Chondrocyte (in vitro differentiated cells): ENCODE measurements at regions not wholly inside any gene's neighbourhood (a gene's known extent, or its start where the extent isn't known, plus 50 kb on each side); places are given as distances from the start of the nearest gene placed in this dataset.

ENCODE experiments used
- DNase-seq: peaks from one replicate; pipeline ENCODE4 v3.0.0; 2021; ENCODE audit warnings: mixed read lengths, low spot score
- H3K27ac Mint-ChIP-seq: one replicate; pipeline ENCODE4 v1.8.0; 2021; ENCODE audit warnings: mild to moderate bottlenecking, moderate library complexity, mixed read lengths; ENCODE audit not compliant: unreplicated experiment
- H3K27me3 Mint-ChIP-seq: 2 replicates; pipeline ENCODE4 v1.8.0; 2021; ENCODE audit warnings: low read depth, mixed read lengths
- H3K36me3 Mint-ChIP-seq: 2 replicates; pipeline ENCODE4 v1.8.0; 2021; ENCODE audit warnings: low read depth, mixed read lengths
- H3K4me1 Mint-ChIP-seq: 2 replicates; pipeline ENCODE4 v1.8.0; 2021; ENCODE audit warnings: low read depth, mild to moderate bottlenecking, mixed read lengths
- H3K4me3 Mint-ChIP-seq: one replicate; pipeline ENCODE4 v1.8.0; 2021; ENCODE audit warnings: mild to moderate bottlenecking, moderate library complexity, mixed read lengths; ENCODE audit not compliant: unreplicated experiment
- H3K9me3 Mint-ChIP-seq: 2 replicates; pipeline ENCODE4 v1.8.0; 2021; ENCODE audit warnings: low read depth, mixed read lengths
- TF ChIP-seq, protein P1 (sequence below): fragments of 200-600 bp; sonication (generic); IDR thresholded peaks from 2 replicates; pipeline ENCODE4 v1.5.0; 2021; ENCODE audit warnings: antibody characterized with exemption, mild to moderate bottlenecking, moderate library complexity

DNA sequence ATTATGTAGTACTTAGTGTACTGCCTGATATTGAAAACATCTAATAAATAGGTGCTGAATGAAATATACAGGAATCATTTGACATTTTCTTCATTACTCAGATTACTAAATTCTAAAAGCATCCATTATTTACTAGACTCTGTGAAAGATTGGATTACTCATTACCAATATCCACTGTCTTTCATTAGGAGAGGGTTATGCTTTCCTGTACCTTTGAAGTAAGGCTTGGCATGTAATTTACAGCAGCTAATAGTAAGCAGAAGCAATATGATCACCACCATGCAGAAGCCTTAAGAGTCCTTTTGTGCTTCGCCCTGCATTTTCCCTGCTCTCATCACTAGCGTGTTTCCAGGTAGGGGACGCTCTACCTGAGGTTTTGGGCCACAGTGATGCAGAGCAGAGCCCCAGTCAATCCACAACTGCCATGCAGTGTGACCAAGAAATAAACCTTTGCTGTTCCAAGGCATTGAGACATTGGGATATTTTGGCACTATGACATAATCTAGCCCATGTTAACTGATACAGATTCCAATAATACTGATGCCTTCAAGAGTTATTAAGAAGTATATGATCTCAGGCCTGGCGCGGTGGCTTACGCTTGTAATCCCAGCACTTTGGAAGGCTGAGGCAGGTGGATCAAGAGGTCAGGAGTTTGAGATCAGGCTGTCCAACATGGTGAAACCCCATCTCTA is 502.8 kb upstream of the MARCKS start:
- no peak overlapping the region for H3K4me3 Mint-ChIP-seq
- H3K4me1 Mint-ChIP-seq, result peaks cover 43% of the 10 kb centered on the region
- no peak overlapping the region for H3K27ac Mint-ChIP-seq
- no peak for DNase-seq
- no peaks in the 10 kb centered on the region for H3K36me3 Mint-ChIP-seq
- H3K9me3 Mint-ChIP-seq, result peaks cover 7% of the 10 kb centered on the region
- TF ChIP-seq, protein P1, sequence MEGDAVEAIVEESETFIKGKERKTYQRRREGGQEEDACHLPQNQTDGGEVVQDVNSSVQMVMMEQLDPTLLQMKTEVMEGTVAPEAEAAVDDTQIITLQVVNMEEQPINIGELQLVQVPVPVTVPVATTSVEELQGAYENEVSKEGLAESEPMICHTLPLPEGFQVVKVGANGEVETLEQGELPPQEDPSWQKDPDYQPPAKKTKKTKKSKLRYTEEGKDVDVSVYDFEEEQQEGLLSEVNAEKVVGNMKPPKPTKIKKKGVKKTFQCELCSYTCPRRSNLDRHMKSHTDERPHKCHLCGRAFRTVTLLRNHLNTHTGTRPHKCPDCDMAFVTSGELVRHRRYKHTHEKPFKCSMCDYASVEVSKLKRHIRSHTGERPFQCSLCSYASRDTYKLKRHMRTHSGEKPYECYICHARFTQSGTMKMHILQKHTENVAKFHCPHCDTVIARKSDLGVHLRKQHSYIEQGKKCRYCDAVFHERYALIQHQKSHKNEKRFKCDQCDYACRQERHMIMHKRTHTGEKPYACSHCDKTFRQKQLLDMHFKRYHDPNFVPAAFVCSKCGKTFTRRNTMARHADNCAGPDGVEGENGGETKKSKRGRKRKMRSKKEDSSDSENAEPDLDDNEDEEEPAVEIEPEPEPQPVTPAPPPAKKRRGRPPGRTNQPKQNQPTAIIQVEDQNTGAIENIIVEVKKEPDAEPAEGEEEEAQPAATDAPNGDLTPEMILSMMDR, result no peak
- H3K27me3 Mint-ChIP-seq, result no peaks in the 10 kb centered on the region

DNA sequence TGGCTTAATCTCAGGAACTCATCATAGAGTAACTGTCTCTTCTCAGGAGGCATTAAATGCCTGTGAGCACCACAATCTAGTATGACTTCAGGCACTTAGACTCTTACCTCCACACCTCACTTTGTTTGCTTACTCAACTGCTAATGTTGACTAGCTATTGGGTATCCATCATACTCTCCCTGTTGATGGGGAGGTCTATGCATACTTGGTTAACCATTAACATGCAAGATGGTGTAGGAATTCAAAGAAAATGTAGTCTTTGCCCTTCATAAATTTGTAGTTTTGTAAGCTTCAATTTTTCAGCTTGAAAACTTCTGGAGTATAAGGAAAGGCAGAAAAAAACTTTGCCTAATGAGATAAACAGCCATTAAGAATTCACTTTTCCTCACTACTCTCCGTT is 501.0 kb upstream of the MARCKS start:
- no peak for DNase-seq
- no peak overlapping the region for H3K4me3 Mint-ChIP-seq
- H3K27ac Mint-ChIP-seq, result no peak overlapping the region
- no peaks in the 10 kb centered on the region for H3K27me3 Mint-ChIP-seq
- H3K36me3 Mint-ChIP-seq, result no peaks in the 10 kb centered on the region
- peaks cover 40% of the 10 kb centered on the region for H3K4me1 Mint-ChIP-seq
- TF ChIP-seq, protein P1, result no peak
- H3K9me3 Mint-ChIP-seq, result peaks cover 7% of the 10 kb centered on the region

- Mint-ChIP-seq H3K9me3 (peaks cover 7% of the 10 kb centered on the region), H3K4me3 (no peak overlapping the region), H3K27me3 (no peaks in the 10 kb centered on the region), H3K27ac (no peak overlapping the region), H3K36me3 (no peaks in the 10 kb centered on the region), H3K4me1 (peaks cover 38% of the 10 kb centered on the region)
- DNase-seq, result no peak
- TF ChIP-seq, protein P1, result no peak
Observed at GRCh38 chr6:113357041-113357440, 500.1 kb upstream of the MARCKS start.

GRCh38 chr6:113358063-113358583 is 499.0 kb upstream of the MARCKS start:
- H3K9me3 Mint-ChIP-seq, result peaks cover 7% of the 10 kb centered on the region
- TF ChIP-seq, protein P1, result no peak
- no peaks in the 10 kb centered on the region for H3K27me3 Mint-ChIP-seq
- H3K27ac Mint-ChIP-seq, result no peak overlapping the region
- no peak for DNase-seq
- no peaks in the 10 kb centered on the region for H3K36me3 Mint-ChIP-seq
- peaks cover 38% of the 10 kb centered on the region for H3K4me1 Mint-ChIP-seq
- no peak overlapping the region for H3K4me3 Mint-ChIP-seq

GRCh38 chr6:113359155-113360140 is 497.7 kb upstream of the MARCKS start:
- no peak overlapping the region for H3K4me3 Mint-ChIP-seq
- H3K27ac Mint-ChIP-seq, result peak overlapping the region; percentile 36
- peaks cover 7% of the 10 kb centered on the region for H3K9me3 Mint-ChIP-seq
- H3K27me3 Mint-ChIP-seq, result no peaks in the 10 kb centered on the region
- TF ChIP-seq, protein P1, result no peak
- H3K36me3 Mint-ChIP-seq, result no peaks in the 10 kb centered on the region
- DNase-seq, result no peak
- peaks cover 43% of the 10 kb centered on the region for H3K4me1 Mint-ChIP-seq
